ENCODE measurements at regions not wholly inside any gene's neighbourhood (a gene's known extent, or its start where the extent isn't known, plus 50 kb on each side); places are given as distances from the start of the nearest gene placed in this dataset.
"Not testable (repeated sequence)": the region's sequence is repeated elsewhere in the genome, so short reads cannot be mapped to it uniquely, and the experiment has no call there.

GRCh38 chr12:131533139-131533538 lies 177.8 kb upstream of the SFSWAP start:
- no peak for DNase-seq (ENCODE audit: low read depth)
- no peak overlapping the region for H3K4me3 ChIP-seq (ENCODE audit: low read depth, low read length)
- TF ChIP-seq CTCF (IDR thresholded peaks at IDR 0.05; ENCODE audit: control insufficient read depth, extremely low read depth, insufficient read depth) = no peak

- no peak for TF ChIP-seq CTCF (IDR thresholded peaks at IDR 0.05; ENCODE audit: control insufficient read depth, extremely low read depth, insufficient read depth)
- H3K4me3 ChIP-seq (ENCODE audit: low read depth, low read length) = no peak overlapping the region
- DNase-seq (ENCODE audit: low read depth) = no peak
These were observed 175.1 kb upstream of the SFSWAP start for GRCh38 chr12:131535779-131536178.

GRCh38 chr12:131536337-131536736 lies 174.6 kb upstream of the SFSWAP start:
- H3K4me3 ChIP-seq (ENCODE audit: low read depth, low read length) = no peak overlapping the region
- TF ChIP-seq CTCF (IDR thresholded peaks at IDR 0.05; ENCODE audit: control insufficient read depth, extremely low read depth, insufficient read depth) = no peak
- DNase-seq (ENCODE audit: low read depth) = no peak

GRCh38 chr12:131536766-131537165 lies 174.1 kb upstream of the SFSWAP start:
- DNase-seq (ENCODE audit: low read depth) = no peak
- no peak overlapping the region for H3K4me3 ChIP-seq (ENCODE audit: low read depth, low read length)
- TF ChIP-seq CTCF (IDR thresholded peaks at IDR 0.05; ENCODE audit: control insufficient read depth, extremely low read depth, insufficient read depth) = no peak

GRCh38 chr12:131537267-131537958 lies 173.5 kb upstream of the SFSWAP start:
- H3K4me3 ChIP-seq (ENCODE audit: low read depth, low read length) = no peak overlapping the region
- TF ChIP-seq CTCF (IDR thresholded peaks at IDR 0.05; ENCODE audit: control insufficient read depth, extremely low read depth, insufficient read depth) = no peak
- DNase-seq (ENCODE audit: low read depth) = no peak

- no peak for DNase-seq (ENCODE audit: low read depth)
- TF ChIP-seq CTCF (IDR thresholded peaks at IDR 0.05; ENCODE audit: control insufficient read depth, extremely low read depth, insufficient read depth) = no peak
- H3K4me3 ChIP-seq (ENCODE audit: low read depth, low read length) = no peak overlapping the region
These were observed 171.5 kb upstream of the SFSWAP start for GRCh38 chr12:131539381-131539780.

GRCh38 chr12:131540138-131540623 lies 170.7 kb upstream of the SFSWAP start:
- no peak for TF ChIP-seq CTCF (IDR thresholded peaks at IDR 0.05; ENCODE audit: control insufficient read depth, extremely low read depth, insufficient read depth)
- no peak for DNase-seq (ENCODE audit: low read depth)
- H3K4me3 ChIP-seq (ENCODE audit: low read depth, low read length) = no peak overlapping the region

GRCh38 chr12:131541512-131541911 lies 169.4 kb upstream of the SFSWAP start:
- H3K4me3 ChIP-seq (ENCODE audit: low read depth, low read length); DNase-seq (ENCODE audit: low read depth): not testable (repeated sequence)

Data from LNCaP clone FGC (cell line).